ENCODE measurements at regions not wholly inside any gene's neighbourhood (a gene's known extent, or its start where the extent isn't known, plus 50 kb on each side); places are given as distances from the start of the nearest gene placed in this dataset.

GRCh38 chr2:136361521-136361920 is 243.6 kb upstream of the CXCR4 start:
- TF ChIP-seq, protein P1, sequence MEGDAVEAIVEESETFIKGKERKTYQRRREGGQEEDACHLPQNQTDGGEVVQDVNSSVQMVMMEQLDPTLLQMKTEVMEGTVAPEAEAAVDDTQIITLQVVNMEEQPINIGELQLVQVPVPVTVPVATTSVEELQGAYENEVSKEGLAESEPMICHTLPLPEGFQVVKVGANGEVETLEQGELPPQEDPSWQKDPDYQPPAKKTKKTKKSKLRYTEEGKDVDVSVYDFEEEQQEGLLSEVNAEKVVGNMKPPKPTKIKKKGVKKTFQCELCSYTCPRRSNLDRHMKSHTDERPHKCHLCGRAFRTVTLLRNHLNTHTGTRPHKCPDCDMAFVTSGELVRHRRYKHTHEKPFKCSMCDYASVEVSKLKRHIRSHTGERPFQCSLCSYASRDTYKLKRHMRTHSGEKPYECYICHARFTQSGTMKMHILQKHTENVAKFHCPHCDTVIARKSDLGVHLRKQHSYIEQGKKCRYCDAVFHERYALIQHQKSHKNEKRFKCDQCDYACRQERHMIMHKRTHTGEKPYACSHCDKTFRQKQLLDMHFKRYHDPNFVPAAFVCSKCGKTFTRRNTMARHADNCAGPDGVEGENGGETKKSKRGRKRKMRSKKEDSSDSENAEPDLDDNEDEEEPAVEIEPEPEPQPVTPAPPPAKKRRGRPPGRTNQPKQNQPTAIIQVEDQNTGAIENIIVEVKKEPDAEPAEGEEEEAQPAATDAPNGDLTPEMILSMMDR (IDR thresholded peaks at IDR 0.05) = no peak
- TF ChIP-seq POLR2AphosphoS5 (IDR thresholded peaks at IDR 0.05) = no peak
- no peak for TF ChIP-seq POLR2A (IDR thresholded peaks at IDR 0.05)

Data from gastroesophageal sphincter (tissue), 3 donors.